Ishikawa (cell line): ENCODE measurements at regions not wholly inside any gene's neighbourhood (a gene's known extent, or its start where the extent isn't known, plus 50 kb on each side); places are given as distances from the start of the nearest gene placed in this dataset.

Experiments used
- CEBPB ChIP-seq: IDR thresholded peaks from 2 replicates; pipeline ENCODE4 v1.6.1; 2012
- CREB1 ChIP-seq: IDR thresholded peaks from 2 replicates; pipeline ENCODE4 v1.6.1; 2012; ENCODE audit warnings: low read depth
- EGR1 ChIP-seq: IDR thresholded peaks from 2 replicates; pipeline ENCODE4 v1.6.1; 2012
- EP300 ChIP-seq: IDR thresholded peaks from 2 replicates; pipeline ENCODE4 v1.6.1; 2012; ENCODE audit warnings: borderline replicate concordance
- FOXM1 ChIP-seq: IDR thresholded peaks from 2 replicates; pipeline ENCODE4 v1.6.1; 2012; ENCODE audit warnings: low read depth, borderline replicate concordance
- NFIC ChIP-seq: IDR thresholded peaks from 2 replicates; pipeline ENCODE4 v1.6.1; 2012
- RAD21 ChIP-seq: IDR thresholded peaks from 2 replicates; pipeline ENCODE4 v1.6.1; 2012; ENCODE audit warnings: low read depth
- TAF1 ChIP-seq: IDR thresholded peaks from 2 replicates; pipeline ENCODE4 v1.6.1; 2012; ENCODE audit warnings: low read depth, mild to moderate bottlenecking
- TCF12 ChIP-seq: IDR thresholded peaks from 2 replicates; pipeline ENCODE4 v1.6.1; 2012; ENCODE audit warnings: low read depth
- TEAD4 ChIP-seq: IDR thresholded peaks from 2 replicates; pipeline ENCODE4 v1.6.1; 2012
- YY1 ChIP-seq: IDR thresholded peaks from 2 replicates; pipeline ENCODE4 v1.6.1; 2012; ENCODE audit warnings: low read depth
- ZBTB7A ChIP-seq: IDR thresholded peaks from 2 replicates; pipeline ENCODE4 v1.6.1; 2012; ENCODE audit warnings: low read depth
- TF ChIP-seq, protein P1 (sequence below): IDR thresholded peaks from 2 replicates; pipeline ENCODE4 v1.6.1; 2012
- TF ChIP-seq, protein P2 (sequence below): IDR thresholded peaks from 2 replicates; pipeline ENCODE4 v1.6.1; 2012; ENCODE audit warnings: low read depth, mild to moderate bottlenecking
- TF ChIP-seq, protein P3 (sequence below): IDR thresholded peaks from 2 replicates; pipeline ENCODE4 v1.6.1; 2012

GRCh38 chr6:142659661-142660060, 285.3 kb downstream of the HIVEP2 start:
- TF ChIP-seq ZBTB7A (no peak), TAF1 (no peak), NFIC (no peak), YY1 (no peak), EGR1 (no peak), EP300 (no peak), CREB1 (no peak), RAD21 (no peak), TEAD4 (no peak), CEBPB (no peak), TCF12 (no peak), FOXM1 (no peak)
- TF ChIP-seq, protein P1, sequence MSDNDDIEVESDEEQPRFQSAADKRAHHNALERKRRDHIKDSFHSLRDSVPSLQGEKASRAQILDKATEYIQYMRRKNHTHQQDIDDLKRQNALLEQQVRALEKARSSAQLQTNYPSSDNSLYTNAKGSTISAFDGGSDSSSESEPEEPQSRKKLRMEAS: no peak
- TF ChIP-seq, protein P2, sequence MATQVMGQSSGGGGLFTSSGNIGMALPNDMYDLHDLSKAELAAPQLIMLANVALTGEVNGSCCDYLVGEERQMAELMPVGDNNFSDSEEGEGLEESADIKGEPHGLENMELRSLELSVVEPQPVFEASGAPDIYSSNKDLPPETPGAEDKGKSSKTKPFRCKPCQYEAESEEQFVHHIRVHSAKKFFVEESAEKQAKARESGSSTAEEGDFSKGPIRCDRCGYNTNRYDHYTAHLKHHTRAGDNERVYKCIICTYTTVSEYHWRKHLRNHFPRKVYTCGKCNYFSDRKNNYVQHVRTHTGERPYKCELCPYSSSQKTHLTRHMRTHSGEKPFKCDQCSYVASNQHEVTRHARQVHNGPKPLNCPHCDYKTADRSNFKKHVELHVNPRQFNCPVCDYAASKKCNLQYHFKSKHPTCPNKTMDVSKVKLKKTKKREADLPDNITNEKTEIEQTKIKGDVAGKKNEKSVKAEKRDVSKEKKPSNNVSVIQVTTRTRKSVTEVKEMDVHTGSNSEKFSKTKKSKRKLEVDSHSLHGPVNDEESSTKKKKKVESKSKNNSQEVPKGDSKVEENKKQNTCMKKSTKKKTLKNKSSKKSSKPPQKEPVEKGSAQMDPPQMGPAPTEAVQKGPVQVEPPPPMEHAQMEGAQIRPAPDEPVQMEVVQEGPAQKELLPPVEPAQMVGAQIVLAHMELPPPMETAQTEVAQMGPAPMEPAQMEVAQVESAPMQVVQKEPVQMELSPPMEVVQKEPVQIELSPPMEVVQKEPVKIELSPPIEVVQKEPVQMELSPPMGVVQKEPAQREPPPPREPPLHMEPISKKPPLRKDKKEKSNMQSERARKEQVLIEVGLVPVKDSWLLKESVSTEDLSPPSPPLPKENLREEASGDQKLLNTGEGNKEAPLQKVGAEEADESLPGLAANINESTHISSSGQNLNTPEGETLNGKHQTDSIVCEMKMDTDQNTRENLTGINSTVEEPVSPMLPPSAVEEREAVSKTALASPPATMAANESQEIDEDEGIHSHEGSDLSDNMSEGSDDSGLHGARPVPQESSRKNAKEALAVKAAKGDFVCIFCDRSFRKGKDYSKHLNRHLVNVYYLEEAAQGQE: no peak
- TF ChIP-seq, protein P3, sequence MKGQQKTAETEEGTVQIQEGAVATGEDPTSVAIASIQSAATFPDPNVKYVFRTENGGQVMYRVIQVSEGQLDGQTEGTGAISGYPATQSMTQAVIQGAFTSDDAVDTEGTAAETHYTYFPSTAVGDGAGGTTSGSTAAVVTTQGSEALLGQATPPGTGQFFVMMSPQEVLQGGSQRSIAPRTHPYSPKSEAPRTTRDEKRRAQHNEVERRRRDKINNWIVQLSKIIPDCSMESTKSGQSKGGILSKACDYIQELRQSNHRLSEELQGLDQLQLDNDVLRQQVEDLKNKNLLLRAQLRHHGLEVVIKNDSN: no peak

DNA sequence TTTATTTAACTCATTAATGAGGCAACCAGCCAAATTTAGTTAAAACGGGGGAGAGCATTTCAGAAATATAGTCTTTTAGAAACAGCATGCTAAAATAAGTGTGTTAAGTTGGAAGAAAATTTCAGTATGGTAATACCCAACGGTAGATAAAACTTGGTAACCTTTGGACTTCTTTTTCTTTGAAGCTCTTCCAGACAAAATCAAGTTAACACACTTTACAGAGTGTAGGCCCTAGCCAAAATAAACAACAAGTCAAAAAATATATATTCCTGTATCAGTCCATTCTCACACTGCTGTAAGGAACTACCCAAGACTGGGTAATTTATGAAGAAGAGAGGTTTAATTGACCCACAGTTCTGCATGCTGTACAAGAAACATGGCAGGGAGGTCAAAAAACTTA, 279.6 kb downstream of the HIVEP2 start:
- TF ChIP-seq, protein P1: no peak
- TF ChIP-seq TAF1 (no peak), CEBPB (no peak)
- TF ChIP-seq, protein P3: no peak
- TF ChIP-seq, protein P2: no peak

DNA sequence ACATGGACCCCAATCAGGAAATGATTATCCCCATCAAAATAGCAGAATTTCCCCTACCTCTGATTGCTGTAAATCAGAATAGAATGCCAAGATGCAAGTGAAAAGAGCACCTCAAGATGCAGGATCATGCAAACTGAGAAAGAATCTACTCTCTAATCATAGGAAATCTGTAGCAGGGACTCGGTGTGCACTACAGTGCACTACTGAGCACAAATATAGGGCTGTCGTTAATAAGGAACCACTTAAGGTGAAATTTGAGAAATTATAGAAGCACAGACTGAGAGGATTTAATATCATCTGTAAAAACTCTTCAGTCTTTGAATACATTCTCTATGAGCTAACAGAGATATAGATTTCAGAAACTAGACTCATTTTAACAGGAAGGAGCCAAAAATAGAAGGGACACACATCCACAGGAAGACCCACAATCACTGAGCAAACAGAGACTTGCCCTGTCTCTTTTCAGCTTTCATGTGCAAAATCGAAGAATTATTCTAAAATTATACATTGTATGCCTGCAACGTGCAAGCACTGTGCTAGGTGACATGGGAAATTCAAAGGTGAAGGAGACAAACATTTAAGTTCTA, 278.3 kb downstream of the HIVEP2 start:
- TF ChIP-seq CREB1 (no peak), TEAD4 (no peak), TAF1 (no peak), EP300 (no peak), TCF12 (no peak), ZBTB7A (no peak), YY1 (no peak), RAD21 (no peak), FOXM1 (no peak)
- TF ChIP-seq, protein P3: no peak
- TF ChIP-seq, protein P1: no peak

- no peak for TF ChIP-seq FOXM1
- TF ChIP-seq, protein P3: no peak
- no peak for TF ChIP-seq NFIC
- TF ChIP-seq, protein P2: no peak
- no peak for TF ChIP-seq RAD21
- TF ChIP-seq, protein P1: no peak
These were observed 275.3 kb downstream of the HIVEP2 start for GRCh38 chr6:142669471-142670351.
